Cardiac fibroblast (primary cell): ENCODE measurements at regions not wholly inside any gene's neighbourhood (a gene's known extent, or its start where the extent isn't known, plus 50 kb on each side); places are given as distances from the start of the nearest gene placed in this dataset.

Experiments used
- DNase-seq, 2 donors: peaks; one replicate each; pipeline versions ENCODE4 v3.0.0 to v3.0.0-alpha.2; 2010; ENCODE audit warnings: low read depth in 2 of 2
- H3K4me3 ChIP-seq, 2 donors: replicated peaks in 1 of 2; 1 replicate in 1 of 2; 2 replicates in 1 of 2; pipeline ENCODE4 v1.5.1; 2011; ENCODE audit warnings: low read depth in 2 of 2, low read length in 2 of 2, mild to moderate bottlenecking in 2 of 2, moderate library complexity in 1 of 2
- CTCF ChIP-seq: IDR thresholded peaks from one replicate; pipeline ENCODE4 v1.5.1; 2011; ENCODE audit warnings: low read depth, mild to moderate bottlenecking, low read length, inconsistent platforms

DNA sequence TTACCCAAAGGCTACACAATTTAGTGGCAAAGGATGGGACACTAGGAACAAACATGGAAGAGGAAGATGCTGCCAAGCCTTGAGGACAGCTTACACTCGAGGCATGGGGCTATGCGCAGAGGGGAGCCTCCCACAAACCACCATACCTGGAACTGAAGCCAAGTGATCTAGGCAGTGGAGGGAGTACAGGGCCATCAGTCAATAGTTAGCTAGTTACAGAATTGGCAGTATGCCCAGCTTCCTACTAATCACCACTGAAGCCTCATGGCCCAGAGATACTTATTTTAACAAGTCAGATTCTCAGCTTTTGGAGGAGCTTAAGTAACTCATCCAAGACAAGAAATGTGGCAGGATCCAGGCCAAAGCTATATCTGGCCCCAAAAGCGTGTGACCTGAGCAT lies 226.6 kb upstream of the MOCS1 start:
- DNase-seq: no peak
- TF ChIP-seq CTCF: no peak

DNA sequence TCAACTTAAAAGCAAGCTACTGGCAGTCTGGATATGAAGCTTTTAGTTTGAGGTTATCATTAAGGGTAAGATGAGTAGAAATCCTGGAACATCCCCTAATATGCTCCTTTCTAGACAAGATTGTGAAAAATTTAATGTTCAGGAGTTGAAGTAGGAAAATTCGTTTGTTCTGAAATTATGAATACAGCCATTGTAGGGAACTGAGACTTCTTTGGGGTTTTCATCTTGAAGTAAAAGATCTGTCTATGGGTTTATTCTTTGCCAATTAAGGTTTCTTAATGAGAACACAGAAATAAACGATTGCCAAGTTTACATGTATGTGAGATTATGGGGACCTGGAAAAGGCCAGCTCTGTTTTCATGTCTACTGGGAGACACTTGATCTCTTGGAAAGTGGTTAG lies 225.6 kb upstream of the MOCS1 start:
- DNase-seq: no peak
- H3K4me3 ChIP-seq: no peak overlapping the region
- no peak for TF ChIP-seq CTCF

More for the DNA sequence above, 226.6 kb upstream of the MOCS1 start:
- no peak overlapping the region for H3K4me3 ChIP-seq

DNA sequence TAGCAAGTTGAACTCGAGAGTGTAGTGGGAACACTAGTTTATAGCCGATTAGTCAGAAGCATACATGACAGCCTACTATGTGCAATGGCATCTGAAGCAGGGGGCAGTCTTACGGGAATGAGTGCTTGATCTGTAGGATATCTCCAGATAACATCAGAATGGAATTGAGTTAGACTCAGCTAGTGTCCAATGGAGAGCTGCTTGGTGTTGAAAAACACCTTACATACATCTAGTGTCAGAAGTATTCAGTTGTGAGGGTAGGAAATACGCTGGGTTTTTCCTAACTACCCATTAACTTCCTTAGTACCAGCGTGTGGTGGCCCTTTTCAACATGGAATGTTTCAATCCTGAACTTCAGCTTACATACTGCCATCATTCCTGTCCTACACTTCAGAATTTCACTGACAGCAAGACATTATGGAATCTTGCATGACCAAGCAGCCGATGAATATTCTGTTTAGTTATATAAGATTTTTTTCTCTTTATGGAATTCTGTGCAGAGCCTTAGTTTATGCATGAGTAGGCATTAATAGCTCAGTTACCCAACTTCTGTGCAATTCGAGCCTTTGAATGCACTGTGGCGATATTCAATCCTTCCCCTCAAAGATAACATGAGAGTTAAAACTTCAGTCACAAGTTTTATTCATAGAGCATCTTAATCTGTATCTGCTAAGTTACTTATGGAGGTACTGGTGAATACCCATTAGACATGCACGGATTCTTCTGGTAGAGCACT lies 218.6 kb upstream of the MOCS1 start:
- TF ChIP-seq CTCF: no peak
- no peak for DNase-seq
- no peak overlapping the region for H3K4me3 ChIP-seq

GRCh38 chr6:40152196-40152595 lies 217.9 kb upstream of the MOCS1 start:
- DNase-seq: no peak
- no peak overlapping the region for H3K4me3 ChIP-seq
- TF ChIP-seq CTCF: no peak

DNA sequence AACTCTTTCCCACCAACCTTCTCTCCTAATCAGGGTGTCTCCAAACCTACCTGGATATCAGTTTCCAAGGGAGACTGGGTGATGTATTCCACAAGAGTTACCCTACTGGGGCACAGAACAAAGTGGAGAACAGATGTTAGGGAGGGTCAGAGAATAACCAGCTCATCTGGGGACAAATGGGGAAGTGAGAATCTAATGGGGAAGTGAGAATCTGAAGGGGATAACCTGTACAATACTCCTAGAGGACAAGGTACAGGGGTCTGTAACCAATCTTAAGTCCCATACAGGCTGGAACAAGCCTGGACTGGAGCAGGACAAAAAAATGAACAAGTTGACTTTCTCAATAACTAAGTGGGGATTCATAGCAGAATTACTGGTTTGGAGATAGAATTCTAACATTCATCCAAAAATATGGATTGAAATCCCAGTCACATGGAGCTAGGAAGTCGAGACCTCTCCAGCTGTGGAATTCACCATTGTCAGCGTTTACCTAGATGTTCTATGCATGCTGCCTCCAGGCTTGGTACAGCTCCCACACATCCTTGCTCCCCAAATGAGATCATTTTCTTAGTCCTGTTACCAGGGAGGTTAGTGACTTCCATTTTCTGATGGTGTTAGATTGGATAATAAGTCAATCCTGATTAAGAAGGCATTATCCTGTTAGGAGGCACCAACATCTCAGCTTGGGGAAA lies 214.8 kb upstream of the MOCS1 start:
- DNase-seq: no peak
- no peak for TF ChIP-seq CTCF
- H3K4me3 ChIP-seq: no peak overlapping the region

GRCh38 chr6:40146902-40147301 lies 212.6 kb upstream of the MOCS1 start:
- no peak overlapping the region for H3K4me3 ChIP-seq
- no peak for DNase-seq
- no peak for TF ChIP-seq CTCF

GRCh38 chr6:40139447-40139846 lies 205.2 kb upstream of the MOCS1 start:
- H3K4me3 ChIP-seq: no peak overlapping the region
- DNase-seq: no peak
- no peak for TF ChIP-seq CTCF
